Suppressor macrophage treated with lipopolysaccharide for 4 hours (primary cell): ENCODE measurements at regions not wholly inside any gene's neighbourhood (a gene's known extent, or its start where the extent isn't known, plus 50 kb on each side); places are given as distances from the start of the nearest gene placed in this dataset.

Experiments
- DNase-seq: peaks from one replicate; pipeline ENCODE4 v3.0.0-alpha.2; 2020

- no peak for DNase-seq
Measured at GRCh38 chr7:1322240-1323110, 89.8 kb downstream of the UNCX start.

- DNase-seq, result no peak
Measured at GRCh38 chr7:1323178-1324027, 90.7 kb downstream of the UNCX start.

GRCh38 chr7:1324028-1324900, 91.6 kb downstream of the UNCX start:
- DNase-seq, result no peak

GRCh38 chr7:1325246-1325645, 92.6 kb downstream of the UNCX start:
- DNase-seq, result no peak

GRCh38 chr7:1325646-1326510, 93.2 kb downstream of the UNCX start:
- DNase-seq, result no peak

GRCh38 chr7:1326511-1326785, 93.8 kb downstream of the UNCX start:
- DNase-seq, result no peak

- DNase-seq, result no peak
Measured at GRCh38 chr7:1329261-1329660, 96.6 kb downstream of the UNCX start.

- no peak for DNase-seq
Measured at GRCh38 chr7:1329966-1330800, 97.5 kb downstream of the UNCX start.

- no peak for DNase-seq
Measured at GRCh38 chr7:1330801-1331425, 98.2 kb downstream of the UNCX start.

GRCh38 chr7:1331561-1332467, 99.1 kb downstream of the UNCX start:
- DNase-seq, result no peak

GRCh38 chr7:1336509-1336908, 103.8 kb downstream of the UNCX start:
- no peak for DNase-seq

GRCh38 chr7:1339611-1340010, 106.9 kb downstream of the UNCX start:
- no peak for DNase-seq

- DNase-seq, result no peak
Measured at GRCh38 chr7:1340031-1340430, 107.4 kb downstream of the UNCX start.

- DNase-seq, result no peak
Measured at GRCh38 chr7:1340461-1341360, 108.0 kb downstream of the UNCX start.

- no peak for DNase-seq
Measured at GRCh38 chr7:1341361-1342089, 108.9 kb downstream of the UNCX start.

- DNase-seq, result no peak
Measured at GRCh38 chr7:1342090-1342640, 109.5 kb downstream of the UNCX start.

GRCh38 chr7:1343551-1343950, 110.9 kb downstream of the UNCX start:
- DNase-seq, result no peak

GRCh38 chr7:1344421-1344820, 111.7 kb downstream of the UNCX start:
- DNase-seq, result no peak
